Activated CD8-positive, alpha-beta memory T cell treated with anti-CD3 and anti-CD28 coated beads, Interleukin-2, amount 50 U/mL, for 24 hours (primary cell): ENCODE measurements at regions not wholly inside any gene's neighbourhood (a gene's known extent, or its start where the extent isn't known, plus 50 kb on each side); places are given as distances from the start of the nearest gene placed in this dataset.

Experiments used
- DNase-seq: peaks from one replicate; pipeline ENCODE4 v3.0.0-alpha.2; 2020; ENCODE audit errors: extremely low read depth

- DNase-seq = no peak
Observed at GRCh38 chr18:71899707-71900472, 644.3 kb downstream of the CBLN2 start.

DNA sequence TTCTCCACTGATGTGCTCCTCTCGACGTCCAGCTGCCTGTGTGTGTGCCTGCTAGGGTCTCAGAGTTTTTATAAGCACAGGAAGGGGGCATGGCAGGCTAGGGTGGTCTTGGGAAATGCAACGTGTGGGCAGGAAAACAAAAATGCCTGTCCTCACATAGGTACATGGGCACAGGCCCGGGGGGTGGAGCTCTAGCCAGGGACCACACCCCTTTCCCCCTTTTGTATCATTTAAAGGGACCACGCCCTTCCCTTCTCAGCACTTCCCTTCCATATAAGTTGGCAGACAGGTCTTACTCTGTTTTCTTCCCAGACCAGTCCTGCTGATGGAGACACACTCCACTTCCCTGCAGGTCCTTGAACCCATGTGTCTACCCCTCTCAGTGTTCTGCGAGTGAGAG, 645.0 kb downstream of the CBLN2 start:
- no peak for DNase-seq

DNA sequence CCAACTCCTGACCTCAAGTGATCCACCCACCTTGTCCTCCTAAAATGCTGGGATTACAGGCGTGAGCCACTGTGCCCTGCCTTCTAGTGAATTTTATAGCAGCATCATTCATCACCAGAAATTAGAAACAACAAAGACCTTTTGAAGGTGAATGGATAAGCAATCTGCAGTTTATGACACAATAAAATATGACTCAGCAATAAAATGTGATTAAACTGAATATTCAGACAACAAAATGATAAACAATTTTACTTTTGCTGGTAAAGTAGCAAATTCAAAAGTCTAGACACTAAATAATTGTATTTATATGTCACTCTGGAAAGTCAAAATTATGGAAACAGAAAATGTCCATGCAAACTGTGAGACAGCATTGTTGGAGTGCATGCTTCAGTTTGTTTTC, 656.6 kb downstream of the CBLN2 start:
- DNase-seq = no peak

DNA sequence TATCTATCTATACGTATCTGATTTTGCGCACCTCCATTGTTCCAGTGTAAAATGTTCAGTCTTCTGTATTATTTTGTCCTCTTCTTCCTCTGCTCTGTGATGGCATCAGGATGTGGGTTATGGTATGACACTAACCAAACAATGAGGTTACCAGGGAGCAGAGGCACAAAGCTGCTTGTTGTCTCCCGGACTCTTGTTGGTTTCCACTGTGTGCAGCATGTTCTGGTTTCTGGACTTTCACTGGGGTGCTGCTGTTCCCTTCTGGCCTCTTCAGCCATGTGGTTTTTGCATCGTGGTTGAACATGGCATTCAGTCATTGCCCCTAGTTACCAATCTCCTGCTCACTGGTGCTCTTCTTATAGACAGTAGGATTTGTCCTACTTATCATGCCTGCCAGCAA, 665.9 kb downstream of the CBLN2 start:
- no peak for DNase-seq

DNA sequence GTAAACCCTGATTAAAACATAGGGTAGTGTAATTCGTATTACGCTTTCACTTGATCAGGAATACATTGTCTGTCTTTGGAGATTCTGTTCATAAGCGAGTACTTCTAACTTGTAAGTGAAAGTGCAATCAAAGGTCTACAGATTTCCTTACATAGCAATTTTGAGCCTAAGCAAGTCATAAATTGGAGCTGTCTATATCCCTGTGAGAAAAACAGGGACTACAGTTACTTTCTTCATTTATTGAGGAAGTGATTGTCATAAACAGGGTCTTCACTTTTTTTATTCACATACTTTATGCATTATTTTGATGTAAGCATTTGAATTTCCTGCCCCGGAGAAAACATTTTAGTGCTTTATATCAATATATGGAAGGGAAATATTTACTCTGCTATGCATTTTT, 670.4 kb downstream of the CBLN2 start:
- no peak for DNase-seq

DNA sequence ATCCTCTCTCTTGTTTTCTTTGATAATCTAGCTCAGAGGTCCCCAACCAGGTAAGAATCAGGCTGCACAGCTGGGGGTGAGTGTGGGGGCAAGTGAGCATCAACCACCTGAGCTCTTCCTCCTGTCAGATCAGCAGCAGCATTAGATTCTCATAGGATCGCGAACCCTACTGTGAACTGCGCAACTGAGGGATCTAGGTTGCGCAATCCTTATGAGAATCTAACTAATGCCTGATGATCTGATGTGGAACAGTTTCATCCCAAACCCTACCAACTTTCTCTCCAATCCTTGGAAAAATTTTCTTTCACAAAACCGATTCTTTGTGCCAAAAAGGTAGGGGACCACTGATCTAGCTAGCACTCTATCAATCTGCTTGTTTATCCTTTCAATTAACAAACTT, 678.3 kb downstream of the CBLN2 start:
- DNase-seq = no peak

- no peak for DNase-seq
Observed at GRCh38 chr18:71850602-71851001, 693.5 kb downstream of the CBLN2 start.

- no peak for DNase-seq
Observed at GRCh38 chr18:71849407-71849806, 694.7 kb downstream of the CBLN2 start.

DNA sequence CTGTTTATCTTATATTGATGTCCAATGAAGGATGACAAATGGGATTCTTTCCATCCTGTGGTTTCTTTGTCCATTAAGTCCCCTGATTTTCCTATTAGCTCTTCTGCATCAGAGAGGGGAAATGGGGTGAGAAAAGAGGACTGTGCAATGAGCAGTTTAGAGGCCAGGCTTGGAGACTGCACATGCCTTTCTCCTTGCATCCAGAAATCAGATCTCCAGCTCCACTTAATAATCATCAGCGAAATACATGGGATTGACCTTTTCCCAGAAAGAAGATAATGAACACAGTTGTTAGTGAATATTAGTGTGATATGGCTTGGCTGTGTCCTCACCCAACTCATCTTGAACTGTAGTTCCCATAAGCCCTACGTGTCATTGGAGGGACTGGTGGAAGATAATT, 697.4 kb downstream of the CBLN2 start:
- no peak for DNase-seq

DNA sequence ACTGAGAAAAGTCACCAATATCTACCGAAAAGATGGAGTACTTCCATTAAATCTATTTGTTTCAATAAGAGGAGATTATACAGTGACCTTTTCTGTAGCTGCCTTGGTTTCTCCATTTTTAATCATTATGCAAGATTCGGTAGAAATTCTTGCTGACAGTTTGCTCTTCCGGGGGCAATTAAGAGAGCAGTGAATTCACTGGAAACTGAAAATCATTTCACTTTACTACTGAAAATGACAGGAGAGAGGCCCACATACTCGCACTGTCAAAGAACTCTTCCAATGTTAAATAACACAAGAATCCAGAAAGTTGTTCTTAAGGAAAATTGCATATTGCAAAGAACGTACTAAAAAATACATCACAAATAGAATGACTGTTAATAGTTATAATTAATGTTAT, 699.3 kb downstream of the CBLN2 start:
- DNase-seq = no peak

DNA sequence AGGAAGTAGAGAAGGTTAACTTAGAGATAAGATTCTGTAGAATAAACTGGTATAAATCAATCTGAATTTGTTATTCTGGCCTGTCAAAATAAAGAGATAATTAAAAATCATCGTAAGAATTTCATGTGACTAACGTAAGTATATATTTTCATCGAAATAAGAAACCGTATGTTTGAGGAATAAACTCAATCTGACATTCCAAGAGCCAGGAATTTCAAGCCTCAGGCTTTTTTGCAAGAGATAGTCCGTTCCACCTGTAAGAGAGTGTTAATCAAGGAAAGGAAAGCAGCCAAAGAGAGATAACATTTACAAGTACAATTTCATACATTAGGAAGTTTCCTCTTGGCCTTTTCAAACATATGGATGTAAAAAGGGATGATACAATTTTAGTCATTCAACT, 701.5 kb downstream of the CBLN2 start:
- DNase-seq = no peak

GRCh38 chr18:71837547-71837946, 706.6 kb downstream of the CBLN2 start:
- no peak for DNase-seq

- DNase-seq = no peak
Observed at GRCh38 chr18:71832946-71833617, 711.1 kb downstream of the CBLN2 start.

- DNase-seq = no peak
Observed at GRCh38 chr18:71831039-71831438, 713.1 kb downstream of the CBLN2 start.

GRCh38 chr18:71827301-71827700, 716.8 kb downstream of the CBLN2 start:
- DNase-seq = no peak

GRCh38 chr18:71815305-71815704, 728.8 kb downstream of the CBLN2 start:
- DNase-seq = no peak

- no peak for DNase-seq
Observed at GRCh38 chr18:71809711-71810110, 734.4 kb downstream of the CBLN2 start.

- DNase-seq = no peak
Observed at GRCh38 chr18:71808616-71809015, 735.5 kb downstream of the CBLN2 start.

DNA sequence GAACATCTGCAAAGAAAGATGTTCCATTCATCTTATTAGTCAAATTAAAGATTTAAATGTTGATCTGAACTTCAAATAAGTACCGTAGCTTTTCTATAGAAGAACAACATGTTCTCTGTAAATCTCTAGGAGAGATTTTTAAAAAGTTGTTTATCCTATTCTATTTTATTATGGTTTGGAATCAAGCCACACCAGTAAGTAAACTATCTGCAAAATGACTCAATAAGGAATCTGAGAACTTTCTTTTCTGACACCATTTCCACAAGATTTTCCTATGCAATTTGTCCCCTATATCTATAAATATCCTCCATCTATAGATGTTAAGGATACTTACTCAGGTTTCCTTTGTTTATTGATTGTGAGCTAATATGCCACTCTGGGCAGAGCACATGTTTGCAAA, 736.6 kb downstream of the CBLN2 start:
- no peak for DNase-seq

DNA sequence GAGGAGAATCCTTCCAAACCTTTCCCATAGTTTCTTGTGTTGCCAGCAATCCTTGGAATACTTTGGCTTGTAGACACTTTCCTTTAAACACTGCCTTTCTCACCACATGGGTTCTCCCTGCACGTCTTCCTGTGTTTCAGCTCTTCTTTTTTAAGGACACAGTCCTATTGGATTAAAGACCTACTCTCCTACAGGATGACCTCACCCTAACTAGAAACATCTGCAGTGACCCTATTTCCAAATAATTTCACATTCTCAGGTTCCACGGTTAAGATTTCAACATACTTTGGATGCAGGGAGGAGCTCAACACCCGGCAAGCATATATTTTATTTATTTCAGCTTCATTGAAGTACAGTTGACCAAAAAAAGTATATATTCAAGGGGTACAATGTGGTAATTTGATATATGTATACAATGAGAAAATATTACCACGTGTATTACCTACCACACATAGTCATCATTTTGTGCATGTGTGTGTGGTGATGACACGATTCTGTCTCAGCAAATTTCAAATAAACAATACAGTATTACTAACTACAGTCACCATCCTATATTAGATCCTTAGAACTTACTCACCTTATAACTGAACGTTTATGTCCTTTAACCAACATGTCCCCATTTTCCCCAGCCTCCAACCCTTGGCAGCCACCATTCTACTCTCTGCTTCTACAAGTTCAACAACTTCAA, 745.0 kb downstream of the CBLN2 start:
- DNase-seq = no peak

DNA sequence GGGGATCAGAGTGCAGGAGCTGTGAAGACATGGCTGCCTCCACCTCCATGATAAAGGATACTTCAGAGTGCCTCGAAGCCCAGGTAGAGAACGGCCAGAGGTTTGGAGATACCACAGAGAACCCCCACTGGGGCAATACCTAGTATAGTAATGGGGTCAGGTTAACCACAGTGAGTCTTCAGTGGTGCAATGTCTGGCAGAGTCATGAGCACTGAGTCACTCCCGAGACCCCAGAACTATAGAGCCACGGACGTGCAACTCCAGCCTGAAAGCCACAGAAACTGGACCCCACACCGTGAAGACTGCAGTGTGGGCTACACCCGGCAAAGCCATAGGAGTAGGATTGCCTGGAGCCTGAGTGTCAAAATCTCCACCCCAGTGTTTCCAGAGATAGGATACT, 746.6 kb downstream of the CBLN2 start:
- DNase-seq = no peak

GRCh38 chr18:71784777-71785176, 759.4 kb downstream of the CBLN2 start:
- DNase-seq = no peak

GRCh38 chr18:71760541-71760940, 783.6 kb downstream of the CBLN2 start:
- DNase-seq = no peak
